Heart right ventricle (tissue), 16 donors: ENCODE measurements at regions not wholly inside any gene's neighbourhood (a gene's known extent, or its start where the extent isn't known, plus 50 kb on each side); places are given as distances from the start of the nearest gene placed in this dataset.
A peak's percentile ranks its signal among the peaks of the same experiment; 100 is the strongest.

Experiments used
- ATAC-seq, 8 donors: fragments of 200-7000 bp; cut with Tn5 transposase; one replicate each; pipeline ENCODE4 v1.9.1; 2020; ENCODE audit warnings: mild to moderate bottlenecking in 8 of 8, moderate library complexity in 8 of 8, moderate number of reproducible peaks in 1 of 8
- DNase-seq, 2 donors: peaks; one replicate each; pipeline ENCODE4 v3.0.0-alpha.2; 2020
- H3K27ac ChIP-seq, 10 donors: fragments of 200-600 bp; sonication (generic) in 2 of 10; one replicate each; pipeline versions ENCODE4 v1.5.0 to v1.8.0; 2020 to 2022; ENCODE audit warnings: mild to moderate bottlenecking in 3 of 10
- H3K27me3 ChIP-seq, 7 donors: fragments of 200-600 bp; one replicate each; pipeline ENCODE4 v1.8.0; 2021 to 2022; ENCODE audit warnings: mild to moderate bottlenecking in 2 of 7
- H3K36me3 ChIP-seq, 9 donors: fragments of 200-600 bp; sonication (generic) in 1 of 9; one replicate each; pipeline versions ENCODE4 v1.5.0 to v1.8.0; 2020 to 2022; ENCODE audit warnings: mild to moderate bottlenecking in 2 of 9
- H3K4me1 ChIP-seq, 9 donors: fragments of 200-600 bp; sonication (generic) in 1 of 9; one replicate each; pipeline versions ENCODE4 v1.5.0 to v1.8.0; 2020 to 2022; ENCODE audit warnings: mild to moderate bottlenecking in 4 of 9
- H3K4me3 ChIP-seq, 10 donors: fragments of 200-600 bp; sonication (generic) in 2 of 10; one replicate each; pipeline versions ENCODE4 v1.5.0 to v1.8.0; 2020 to 2022; ENCODE audit warnings: mild to moderate bottlenecking in 7 of 10, moderate library complexity in 2 of 10
- H3K9me3 ChIP-seq, 11 donors: fragments of 200-600 bp in 10 of 11; sonication (generic) in 2 of 11; one replicate each; pipeline versions ENCODE4 v1.5.0 to v1.8.0; 2013 to 2022; ENCODE audit warnings: mild to moderate bottlenecking in 2 of 11, control low read depth in 1 of 11, moderate library complexity in 1 of 11
- WGBS, 2 donors: extraction: QIAGEN DNeasy Blood & Tissue Kit; methylation state at CpG; one replicate each; pipeline ENCODE4 v1.1.7; 2013; ENCODE audit warnings: inconsistent platforms in 1 of 2; 5-methylcytosine and 5-hydroxymethylcytosine counted together
- intact Hi-C, 10 donors: fragments of 100-400 bp; cut with DNase I; formaldehyde crosslinking; loops; one replicate each; pipeline versions ENCODE4 v1.11.1 to v1.14.2; 2022
- TF ChIP-seq, protein P1 (sequence below), 9 donors: fragments of 200-600 bp; sonication (generic) in 2 of 9; IDR thresholded peaks; one replicate each; pipeline versions ENCODE4 v1.5.0 to v1.8.0; 2021 to 2022; ENCODE audit warnings: antibody characterized with exemption in 9 of 9, mild to moderate bottlenecking in 5 of 9, moderate library complexity in 1 of 9
- donor health status: Arrhythmogenic right ventricular cardiomyopathy.
- donor health status: ischemic (EF 13 %, LVEDD 7.1; RV severe dilation, severe dysfunction).
- donor health status: healthy with polysubstance abuse.
- donor health status: DM: no; HTN: yes; CAD: no.
- donor health status: DM: no; HTN: no; CAD: no.
- donor health status: ischemic (EF 25% LVEDD 6.9; RV normal size, moderate dysfunction).
- donor health status: ischemic (EF 25% LVEDD 5.7; RV mildly dilated, moderate dysfunction).
- donor health status: healthy.
- donor health status: DM: yes; HTN: yes; CAD: no.
- donor health status: Ischemic cardiomyopathy.
- donor health status: ischemic (EF 35%, LVEDD 5.7; RV mildly dilated, moderate dysfunction).
- donor health status: nonischemic (EF 11% LVEDD 7.7; RV severe dilation, severe dysfunction).
- donor health status: DM: yes; HTN: yes; CAD: no.
- donor health status: PGD.
- donor health status: ischemic (EF 29% LVEDD 5.4; RV normal size, mild dysfunction).
- donor health status: nonischemic (EF 23%, LVEDD 6.1; RV moderate dilation, normal function).

DNA sequence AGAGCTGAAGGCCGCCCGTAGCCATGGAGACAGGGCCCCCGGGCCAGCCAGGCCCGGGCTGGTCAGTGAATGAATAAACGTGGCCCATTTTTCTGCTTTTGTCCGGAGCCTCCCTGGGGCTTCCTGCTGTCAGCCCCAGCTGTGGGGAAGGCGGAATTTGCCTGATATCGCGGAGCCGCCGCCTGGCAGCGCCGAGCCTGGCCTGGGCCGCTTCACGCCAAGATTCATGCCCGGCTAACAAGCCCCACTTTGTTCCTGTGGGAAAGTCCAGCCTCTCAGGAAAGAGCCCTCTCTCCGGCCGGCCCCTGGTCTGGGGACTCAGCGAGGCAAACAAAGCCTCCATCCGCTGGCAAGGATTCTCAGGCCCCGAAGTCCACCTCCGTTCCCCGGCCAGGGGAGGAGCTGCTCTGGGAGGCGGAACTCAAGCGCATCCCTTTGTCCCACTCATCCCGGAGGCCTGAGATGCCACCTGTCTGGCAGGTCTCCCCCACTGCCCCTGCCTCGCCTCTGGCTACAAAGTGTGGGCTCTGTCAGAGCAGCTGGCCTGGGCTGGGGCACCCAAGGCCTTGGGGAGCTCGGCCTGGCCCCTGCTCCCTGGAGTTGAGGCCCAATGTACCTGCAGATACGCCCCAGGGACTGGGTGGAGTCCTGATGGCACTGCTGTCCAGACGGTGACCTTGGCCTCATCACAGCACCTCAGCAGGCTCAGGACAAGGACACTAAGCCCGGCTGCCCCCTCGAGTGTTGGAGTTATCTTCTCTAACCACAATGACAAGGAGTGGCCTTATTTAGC lies 51.6 kb upstream of the SLC6A11 start:
- H3K4me1 ChIP-seq: no peaks in the 10 kb centered on the region
- H3K4me3 ChIP-seq: no peak overlapping the region
- ATAC-seq (peak in 2 of 8 donors; percentile 24 to 46), DNase-seq (no peak)
- peaks cover 3 to 78% (median 53%) of the 10 kb centered on the region in 7 donors for H3K27me3 ChIP-seq
- TF ChIP-seq, protein P1, sequence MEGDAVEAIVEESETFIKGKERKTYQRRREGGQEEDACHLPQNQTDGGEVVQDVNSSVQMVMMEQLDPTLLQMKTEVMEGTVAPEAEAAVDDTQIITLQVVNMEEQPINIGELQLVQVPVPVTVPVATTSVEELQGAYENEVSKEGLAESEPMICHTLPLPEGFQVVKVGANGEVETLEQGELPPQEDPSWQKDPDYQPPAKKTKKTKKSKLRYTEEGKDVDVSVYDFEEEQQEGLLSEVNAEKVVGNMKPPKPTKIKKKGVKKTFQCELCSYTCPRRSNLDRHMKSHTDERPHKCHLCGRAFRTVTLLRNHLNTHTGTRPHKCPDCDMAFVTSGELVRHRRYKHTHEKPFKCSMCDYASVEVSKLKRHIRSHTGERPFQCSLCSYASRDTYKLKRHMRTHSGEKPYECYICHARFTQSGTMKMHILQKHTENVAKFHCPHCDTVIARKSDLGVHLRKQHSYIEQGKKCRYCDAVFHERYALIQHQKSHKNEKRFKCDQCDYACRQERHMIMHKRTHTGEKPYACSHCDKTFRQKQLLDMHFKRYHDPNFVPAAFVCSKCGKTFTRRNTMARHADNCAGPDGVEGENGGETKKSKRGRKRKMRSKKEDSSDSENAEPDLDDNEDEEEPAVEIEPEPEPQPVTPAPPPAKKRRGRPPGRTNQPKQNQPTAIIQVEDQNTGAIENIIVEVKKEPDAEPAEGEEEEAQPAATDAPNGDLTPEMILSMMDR (IDR thresholded peaks at IDR 0.05): no peak
- no peaks in the 10 kb centered on the region for H3K9me3 ChIP-seq
- no peak overlapping the region for H3K27ac ChIP-seq
- H3K36me3 ChIP-seq: no peaks in the 10 kb centered on the region
- intact Hi-C loops: loop anchor here in 3 of 10 donors (5.0 kb wide), 3 partner anchors 118 to 293 kb away; no protein-coding TSS in a partner anchor
- WGBS, 2 donors: 48% methylated on average over 32 of the region's 32 CpGs

DNA sequence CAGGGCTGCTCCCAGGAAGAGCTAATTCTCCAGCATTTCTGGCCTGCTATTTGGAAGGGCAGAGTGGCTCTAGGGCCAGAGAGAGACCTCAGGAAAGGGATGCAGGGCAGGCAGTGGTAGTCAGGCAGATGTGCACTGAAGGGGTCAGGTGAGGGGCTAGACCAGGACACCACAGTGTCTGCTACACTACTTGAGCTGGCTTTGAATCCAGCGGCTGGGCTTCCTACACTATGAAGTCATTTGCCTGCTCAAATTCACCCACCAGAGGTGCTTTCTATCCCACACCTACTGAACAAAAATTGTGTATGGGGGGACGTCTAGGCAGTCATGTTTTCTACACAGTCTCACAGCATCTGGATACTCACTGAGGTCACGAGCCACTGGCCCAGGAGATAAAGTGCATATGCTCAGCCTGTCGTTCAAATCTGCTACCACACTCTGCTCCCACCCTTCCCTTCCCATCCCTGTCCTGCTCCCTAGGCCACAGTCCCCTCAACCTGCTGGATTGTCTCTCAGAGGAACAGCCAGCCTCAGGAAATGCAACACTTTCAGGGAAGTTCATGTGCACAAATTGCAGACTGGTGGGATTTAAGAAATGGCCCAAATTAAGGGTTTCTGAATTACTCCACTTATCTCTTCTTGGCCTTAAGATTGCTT lies 49.9 kb upstream of the SLC6A11 start:
- Histone ChIP-seq H3K27ac (no peak overlapping the region), H3K36me3 (no peaks in the 10 kb centered on the region), H3K4me1 (no peaks in the 10 kb centered on the region), H3K27me3 (peaks cover 3 to 70% (median 50%) of the 10 kb centered on the region in 7 donors), H3K9me3 (no peaks in the 10 kb centered on the region), H3K4me3 (no peak overlapping the region)
- TF ChIP-seq, protein P1 (IDR thresholded peaks at IDR 0.05): no peak
- intact Hi-C loops: no loop called here
- ATAC-seq (no peak), DNase-seq (no peak)
- 46 to 55% methylated on average over 4 of the region's 4 CpGs for WGBS, 2 donors
